ENCODE measurements at regions not wholly inside any gene's neighbourhood (a gene's known extent, or its start where the extent isn't known, plus 50 kb on each side); places are given as distances from the start of the nearest gene placed in this dataset.

DNA sequence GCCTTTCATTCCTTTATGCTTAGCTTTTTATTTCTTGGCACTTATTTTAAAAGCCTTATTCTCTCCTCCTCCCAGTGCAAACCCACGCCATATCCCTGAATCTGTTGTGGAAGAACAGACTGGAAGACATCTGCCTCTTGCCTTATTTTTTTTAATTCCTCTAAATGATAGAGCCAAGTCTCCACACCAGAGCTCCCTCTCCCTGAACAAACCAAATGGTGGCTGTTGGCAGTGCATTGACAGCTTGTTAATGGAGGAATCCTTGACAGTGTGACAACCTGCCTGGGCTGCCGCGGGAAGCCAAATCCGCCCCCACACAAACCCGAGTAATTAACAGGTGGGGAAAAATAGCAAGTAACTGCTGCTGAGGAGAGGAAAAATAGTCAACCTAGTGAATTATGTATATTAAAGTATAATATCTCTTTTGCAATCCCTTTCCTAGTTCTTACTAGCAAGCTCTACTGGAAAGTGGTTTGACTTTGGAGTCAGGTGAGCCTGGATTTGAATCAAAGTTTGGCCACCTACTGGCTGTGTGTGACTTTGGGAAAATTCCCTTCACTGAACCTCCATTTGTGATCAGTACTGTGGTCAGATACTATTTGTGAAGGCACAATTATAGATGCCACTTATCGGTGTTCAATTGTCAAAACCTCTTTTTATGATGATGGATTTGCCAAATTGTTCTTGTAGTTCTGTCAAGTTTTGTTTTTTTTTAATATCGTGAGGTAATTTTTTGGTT is 589.6 kb downstream of the PDCD6IP start:
- H3K36me3 Mint-ChIP-seq = no peaks in the 10 kb centered on the region
- POLR2A ChIA-PET = no interaction called here
- no peaks in the 10 kb centered on the region for H3K9me3 Mint-ChIP-seq
- no peaks in the 10 kb centered on the region for H3K27me3 Mint-ChIP-seq
- ATAC-seq (ENCODE audit: low read depth) (no peak), DNase-seq (no peak)
- H3K27ac Mint-ChIP-seq = no peak overlapping the region
- H3K4me3 Mint-ChIP-seq = no peak overlapping the region
- H3K4me1 Mint-ChIP-seq = no peaks in the 10 kb centered on the region

DNA sequence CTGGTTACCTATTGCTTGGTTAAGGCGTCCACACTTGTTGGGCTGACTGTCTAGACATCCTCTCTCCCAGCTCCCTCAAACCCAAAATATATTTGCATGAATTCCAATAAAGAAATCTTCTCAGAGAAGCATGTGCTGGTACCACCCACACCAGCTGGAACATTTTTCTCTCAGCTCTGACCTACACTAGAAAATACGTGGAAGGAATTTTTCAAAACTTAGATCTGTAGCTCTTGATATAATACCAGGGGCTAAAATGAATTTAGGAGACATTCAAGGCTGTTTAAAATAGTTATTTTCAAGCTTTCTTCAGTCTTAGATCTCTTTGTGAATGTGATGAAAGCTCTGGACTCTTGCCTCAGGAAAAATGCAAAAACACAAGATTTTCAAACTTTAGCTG is 590.4 kb downstream of the PDCD6IP start:
- DNase-seq = no peak

DNA sequence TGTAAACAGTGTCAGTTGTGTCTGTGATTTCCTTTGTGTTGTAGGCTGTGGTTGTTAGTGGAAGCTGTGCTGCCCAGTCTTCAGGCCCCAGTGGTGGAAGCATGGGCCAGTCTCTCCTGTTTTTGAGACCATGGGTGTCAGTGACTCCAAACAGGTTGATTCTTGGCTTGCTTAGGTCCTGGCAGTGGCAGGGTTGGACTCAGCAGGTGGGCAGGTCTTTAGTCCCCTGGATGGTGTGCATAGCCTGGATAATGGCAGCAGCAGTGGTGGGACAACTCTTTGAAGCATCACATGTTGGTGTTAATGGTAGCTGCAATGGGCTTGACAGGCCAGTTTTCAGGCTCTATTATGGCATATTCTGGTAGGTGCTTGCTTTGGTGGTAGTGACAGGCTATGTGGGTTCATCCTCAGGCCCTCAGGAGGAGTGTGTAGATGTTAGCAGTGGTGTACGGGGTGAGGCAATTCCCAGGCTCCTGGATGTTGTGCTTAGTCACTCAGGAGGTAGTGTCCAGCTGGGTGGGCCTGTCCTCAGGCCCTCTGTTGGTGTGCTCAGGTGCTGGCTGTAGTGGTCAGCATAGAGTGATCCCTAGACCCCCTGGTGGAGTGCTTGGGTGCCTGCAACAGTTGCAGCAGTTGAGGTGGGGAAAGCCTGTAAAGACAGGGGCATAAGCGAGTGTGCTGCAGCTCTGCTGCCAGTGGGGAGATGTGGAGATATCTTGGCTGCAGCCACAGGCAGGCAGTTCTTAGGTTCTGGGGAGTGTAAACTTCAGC is 596.7 kb downstream of the PDCD6IP start:
- H3K27me3 Mint-ChIP-seq = no peaks in the 10 kb centered on the region
- no peak overlapping the region for H3K4me3 Mint-ChIP-seq
- no peaks in the 10 kb centered on the region for H3K36me3 Mint-ChIP-seq
- DNase-seq (no peak), ATAC-seq (ENCODE audit: low read depth) (no peak)
- POLR2A ChIA-PET = no interaction called here
- H3K9me3 Mint-ChIP-seq = no peaks in the 10 kb centered on the region
- no peak overlapping the region for H3K27ac Mint-ChIP-seq
- no peaks in the 10 kb centered on the region for H3K4me1 Mint-ChIP-seq

More for the DNA sequence above, 590.4 kb downstream of the PDCD6IP start:
- H3K4me1 Mint-ChIP-seq = no peaks in the 10 kb centered on the region
- POLR2A ChIA-PET = no interaction called here
- H3K27me3 Mint-ChIP-seq = no peaks in the 10 kb centered on the region
- no peak overlapping the region for H3K4me3 Mint-ChIP-seq
- no peak overlapping the region for H3K27ac Mint-ChIP-seq
- no peaks in the 10 kb centered on the region for H3K9me3 Mint-ChIP-seq
- no peaks in the 10 kb centered on the region for H3K36me3 Mint-ChIP-seq
- no peak for ATAC-seq (ENCODE audit: low read depth)

DNA sequence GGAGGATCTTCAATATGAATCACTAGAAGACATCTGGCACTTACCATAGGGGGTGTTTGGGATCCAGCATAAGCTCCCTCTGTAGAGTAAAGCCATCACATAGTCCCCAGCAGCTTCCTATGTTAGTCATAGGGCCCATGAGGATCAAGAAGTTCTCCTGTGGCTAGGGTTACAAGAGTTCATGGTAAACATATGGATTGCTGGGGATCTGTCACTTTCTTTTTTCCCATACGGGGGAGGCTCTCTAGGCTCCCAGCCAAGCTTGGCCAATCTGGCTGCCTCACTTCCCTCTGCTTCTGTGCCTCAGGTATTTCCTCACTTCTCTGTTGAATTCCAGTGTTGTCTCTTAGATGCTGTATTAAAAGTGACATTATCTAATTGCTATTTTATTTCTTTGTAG is 597.9 kb downstream of the PDCD6IP start:
- no peaks in the 10 kb centered on the region for H3K27me3 Mint-ChIP-seq
- H3K27ac Mint-ChIP-seq = no peak overlapping the region
- no peak for ATAC-seq (ENCODE audit: low read depth)
- no peaks in the 10 kb centered on the region for H3K36me3 Mint-ChIP-seq
- no peaks in the 10 kb centered on the region for H3K4me1 Mint-ChIP-seq
- no peak for DNase-seq
- H3K4me3 Mint-ChIP-seq = no peak overlapping the region
- POLR2A ChIA-PET = no interaction called here
- peaks cover 4% of the 10 kb centered on the region for H3K9me3 Mint-ChIP-seq

DNA sequence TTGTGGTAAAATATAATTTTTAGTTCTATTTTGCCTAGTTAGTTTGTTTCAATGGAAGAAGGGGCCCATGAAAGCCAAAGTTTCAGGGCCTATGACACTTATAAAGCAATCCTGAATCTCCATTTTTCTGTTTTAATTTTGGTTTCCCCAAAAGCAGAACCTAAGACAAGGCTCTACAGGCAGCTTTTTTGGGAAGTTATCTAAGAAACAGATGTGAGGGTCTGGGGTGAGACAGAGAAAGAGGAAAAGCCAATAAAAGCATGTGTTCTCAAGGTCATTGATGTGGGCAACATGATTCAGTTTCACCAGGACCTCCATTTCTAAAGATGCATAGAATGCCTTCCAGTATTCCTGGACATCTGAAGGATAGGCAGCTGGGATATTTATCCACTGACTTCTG is 598.5 kb downstream of the PDCD6IP start:
- POLR2A ChIA-PET = no interaction called here
- Mint-ChIP-seq H3K9me3 (peaks cover 6% of the 10 kb centered on the region), H3K36me3 (no peaks in the 10 kb centered on the region), H3K4me1 (no peaks in the 10 kb centered on the region), H3K27me3 (no peaks in the 10 kb centered on the region), H3K27ac (no peak overlapping the region), H3K4me3 (no peak overlapping the region)
- DNase-seq (no peak), ATAC-seq (ENCODE audit: low read depth) (no peak)

DNA sequence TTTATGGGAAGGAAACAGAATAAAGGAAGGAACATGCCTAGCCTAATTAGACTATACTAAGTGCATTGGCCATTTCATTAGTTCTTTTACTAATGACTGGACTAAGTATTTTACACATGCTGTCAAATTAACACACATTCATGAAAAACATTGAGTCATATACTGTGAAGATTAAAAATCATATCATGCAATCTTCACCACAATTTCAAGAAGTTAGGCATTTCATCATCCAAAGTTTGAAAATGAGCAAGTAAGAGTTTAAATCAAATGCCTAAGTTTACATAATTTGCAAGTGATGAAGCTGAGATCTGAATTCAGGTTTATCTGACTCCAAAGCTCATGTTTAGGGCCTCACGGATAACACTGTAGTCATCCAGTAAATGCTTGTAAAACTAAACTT is 601.0 kb downstream of the PDCD6IP start:
- Mint-ChIP-seq H3K4me1 (no peaks in the 10 kb centered on the region), H3K4me3 (no peak overlapping the region), H3K27me3 (no peaks in the 10 kb centered on the region), H3K9me3 (peaks cover 6% of the 10 kb centered on the region), H3K36me3 (no peaks in the 10 kb centered on the region), H3K27ac (no peak overlapping the region)
- POLR2A ChIA-PET = no interaction called here
- DNase-seq (no peak), ATAC-seq (ENCODE audit: low read depth) (no peak)

DNA sequence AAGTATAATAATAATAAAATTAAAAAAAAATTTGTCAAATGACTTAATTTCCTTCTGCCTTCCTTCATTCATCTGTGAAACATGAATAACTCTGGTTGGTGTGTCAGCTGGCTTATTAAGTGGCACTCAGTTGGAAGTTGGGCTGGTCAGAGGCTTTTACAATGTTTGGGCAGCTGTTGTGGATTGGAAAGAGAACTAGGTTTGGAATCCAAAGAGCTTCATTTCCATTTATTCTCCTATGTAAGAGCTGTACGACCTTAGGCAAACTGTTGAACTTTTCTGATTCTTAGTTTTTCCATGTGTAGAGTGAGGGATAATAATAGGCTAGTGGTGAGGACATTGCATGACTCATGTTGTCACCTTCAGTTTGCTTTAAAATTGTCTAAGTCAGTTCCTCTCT is 606.7 kb downstream of the PDCD6IP start:
- no peaks in the 10 kb centered on the region for H3K36me3 Mint-ChIP-seq
- peaks cover 2% of the 10 kb centered on the region for H3K27me3 Mint-ChIP-seq
- H3K27ac Mint-ChIP-seq = no peak overlapping the region
- POLR2A ChIA-PET = no interaction called here
- H3K4me1 Mint-ChIP-seq = no peaks in the 10 kb centered on the region
- peaks cover 8% of the 10 kb centered on the region for H3K9me3 Mint-ChIP-seq
- no peak overlapping the region for H3K4me3 Mint-ChIP-seq
- DNase-seq = no peak
- no peak for ATAC-seq (ENCODE audit: low read depth)

DNA sequence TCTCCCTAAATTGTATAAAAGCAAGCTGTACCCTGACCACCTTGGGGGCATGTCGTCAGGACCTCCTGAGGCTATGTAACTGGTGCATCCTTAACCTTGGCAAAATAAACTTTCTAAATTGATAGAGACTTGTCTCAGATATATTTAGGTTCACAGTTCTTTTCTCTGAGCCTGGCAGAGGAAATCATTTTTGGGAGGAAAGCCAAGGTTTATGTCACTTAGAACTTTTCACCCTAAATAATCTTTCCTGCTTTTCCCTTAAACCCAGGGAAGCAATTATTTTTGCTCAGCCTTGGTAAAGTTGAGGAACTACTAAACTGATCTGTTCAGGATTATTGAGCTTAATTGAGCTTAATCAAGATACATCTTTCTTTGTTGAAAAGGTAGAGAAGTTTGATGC is 608.9 kb downstream of the PDCD6IP start:
- Mint-ChIP-seq H3K4me1 (no peaks in the 10 kb centered on the region), H3K9me3 (peaks cover 1% of the 10 kb centered on the region), H3K36me3 (no peaks in the 10 kb centered on the region), H3K27ac (no peak overlapping the region), H3K27me3 (peaks cover 2% of the 10 kb centered on the region), H3K4me3 (no peak overlapping the region)
- DNase-seq (no peak), ATAC-seq (ENCODE audit: low read depth) (no peak)
- POLR2A ChIA-PET = no interaction called here

DNA sequence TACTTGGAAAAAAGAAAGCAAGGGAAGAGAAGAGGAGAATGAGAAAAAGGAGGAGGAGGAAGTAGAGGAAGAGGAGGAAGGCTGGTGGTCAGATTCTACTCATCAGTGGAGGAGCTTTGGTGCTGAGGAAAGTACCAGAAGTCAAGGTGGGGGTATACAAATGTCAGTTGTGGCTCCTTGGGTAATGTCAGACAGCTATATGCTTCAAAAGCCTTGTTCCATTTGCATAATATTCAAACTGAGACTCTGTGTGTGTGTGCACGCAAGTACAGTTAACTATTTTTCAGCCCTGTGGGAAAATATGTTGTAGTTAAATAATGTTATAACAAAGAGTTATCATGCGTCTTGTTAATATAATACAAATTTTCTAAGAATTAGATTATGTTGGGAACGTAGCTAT is 609.7 kb downstream of the PDCD6IP start:
- no peaks in the 10 kb centered on the region for H3K36me3 Mint-ChIP-seq
- H3K9me3 Mint-ChIP-seq = peaks cover 1% of the 10 kb centered on the region
- no peak for DNase-seq
- ATAC-seq (ENCODE audit: low read depth) = no peak
- H3K27me3 Mint-ChIP-seq = peaks cover 2% of the 10 kb centered on the region
- no peak overlapping the region for H3K27ac Mint-ChIP-seq
- no peaks in the 10 kb centered on the region for H3K4me1 Mint-ChIP-seq
- POLR2A ChIA-PET = no interaction called here
- no peak overlapping the region for H3K4me3 Mint-ChIP-seq

DNA sequence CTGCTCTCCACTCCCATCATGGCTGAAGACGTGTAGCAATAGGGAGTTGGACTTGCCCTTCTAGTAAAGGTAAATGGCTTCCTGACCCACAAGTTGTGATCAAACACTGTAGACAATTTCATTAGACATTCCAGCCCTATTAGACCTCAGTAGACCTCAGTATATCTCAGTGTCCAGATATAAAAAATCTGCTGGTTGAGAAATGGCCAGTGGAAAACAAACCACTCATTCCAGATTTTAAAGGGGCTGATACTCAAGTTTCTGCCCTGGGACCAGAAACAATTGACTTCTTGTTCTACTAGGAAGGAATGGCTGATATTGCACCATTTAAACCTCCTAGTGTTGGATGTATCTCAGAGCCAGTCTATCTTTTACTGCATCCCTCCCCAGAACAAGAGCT is 613.2 kb downstream of the PDCD6IP start:
- Mint-ChIP-seq H3K27ac (no peak overlapping the region), H3K27me3 (peaks cover 2% of the 10 kb centered on the region), H3K36me3 (no peaks in the 10 kb centered on the region), H3K9me3 (no peaks in the 10 kb centered on the region), H3K4me1 (no peaks in the 10 kb centered on the region), H3K4me3 (no peak overlapping the region)
- POLR2A ChIA-PET = no interaction called here
- DNase-seq = no peak
- ATAC-seq (ENCODE audit: low read depth) = no peak

DNA sequence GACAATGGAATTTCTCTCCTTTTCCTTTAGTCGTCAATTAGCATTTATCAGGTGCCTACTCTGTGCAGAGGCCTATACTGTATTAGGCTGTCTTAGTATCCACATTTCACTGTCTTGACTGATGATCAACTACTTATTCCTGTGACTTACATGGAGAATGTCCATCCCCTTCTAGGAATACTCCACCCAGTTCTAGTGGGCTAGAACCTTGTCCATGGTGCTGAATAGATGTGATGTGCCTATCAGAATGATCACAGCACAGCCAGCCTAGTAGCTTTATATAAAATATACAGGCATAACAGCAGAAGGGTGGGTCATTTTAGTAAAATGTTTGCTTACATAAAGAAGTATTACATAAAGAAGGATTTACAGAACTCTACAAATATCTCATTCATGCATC is 621.4 kb downstream of the PDCD6IP start:
- Mint-ChIP-seq H3K9me3 (no peaks in the 10 kb centered on the region), H3K4me3 (no peak overlapping the region), H3K4me1 (no peaks in the 10 kb centered on the region), H3K36me3 (no peaks in the 10 kb centered on the region), H3K27me3 (no peaks in the 10 kb centered on the region), H3K27ac (no peak overlapping the region)
- DNase-seq (no peak), ATAC-seq (ENCODE audit: low read depth) (no peak)
- POLR2A ChIA-PET = no interaction called here

DNA sequence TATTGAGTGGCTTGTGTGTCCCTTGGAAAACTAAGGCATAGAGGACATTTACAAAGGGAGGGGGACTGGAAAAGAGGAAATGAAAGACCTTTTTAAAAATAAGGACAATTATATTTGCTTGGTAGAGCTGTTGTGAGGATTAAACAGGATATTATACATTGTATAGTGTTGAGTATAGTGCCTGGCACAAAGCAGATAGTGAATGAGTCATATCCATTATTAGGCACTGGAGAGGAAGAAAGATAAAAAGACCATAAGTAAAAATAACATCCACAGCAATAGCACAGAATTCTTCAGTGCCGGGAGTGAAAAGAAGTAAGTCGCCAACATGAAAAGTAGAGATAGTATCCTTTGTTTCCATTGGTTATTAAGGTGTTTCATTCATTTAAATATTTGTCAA is 623.3 kb downstream of the PDCD6IP start:
- no peaks in the 10 kb centered on the region for H3K27me3 Mint-ChIP-seq

DNA sequence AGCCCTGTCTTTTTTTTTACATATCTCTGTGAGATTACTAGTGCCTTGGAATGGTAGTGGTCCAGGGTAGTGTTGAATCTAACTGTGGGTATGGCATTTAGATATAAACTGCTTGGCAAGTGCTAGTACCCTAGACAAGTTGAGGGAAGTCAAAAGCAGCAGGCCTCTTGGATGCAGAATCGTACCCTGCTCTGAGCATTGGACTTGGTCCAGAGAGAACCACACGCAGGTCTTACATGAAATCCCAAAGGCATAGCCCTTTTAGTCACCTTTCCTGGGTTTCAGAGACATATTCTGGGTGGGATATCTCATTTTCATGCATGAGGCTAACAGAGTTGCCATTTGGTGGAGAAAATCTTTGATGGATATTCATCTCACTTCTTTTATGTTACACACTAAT is 641.4 kb downstream of the PDCD6IP start:
- H3K4me1 Mint-ChIP-seq = no peaks in the 10 kb centered on the region
- peaks cover 8% of the 10 kb centered on the region for H3K9me3 Mint-ChIP-seq
- no peaks in the 10 kb centered on the region for H3K36me3 Mint-ChIP-seq
- no peak overlapping the region for H3K27ac Mint-ChIP-seq
- DNase-seq (no peak), ATAC-seq (ENCODE audit: low read depth) (no peak)
- H3K4me3 Mint-ChIP-seq = no peak overlapping the region
- H3K27me3 Mint-ChIP-seq = no peaks in the 10 kb centered on the region
- POLR2A ChIA-PET = no interaction called here

More for the DNA sequence above, 623.3 kb downstream of the PDCD6IP start:
- no peak overlapping the region for H3K27ac Mint-ChIP-seq
- H3K4me1 Mint-ChIP-seq = no peaks in the 10 kb centered on the region
- POLR2A ChIA-PET = no interaction called here
- H3K36me3 Mint-ChIP-seq = no peaks in the 10 kb centered on the region
- no peaks in the 10 kb centered on the region for H3K9me3 Mint-ChIP-seq
- DNase-seq (no peak), ATAC-seq (ENCODE audit: low read depth) (no peak)
- H3K4me3 Mint-ChIP-seq = no peak overlapping the region

DNA sequence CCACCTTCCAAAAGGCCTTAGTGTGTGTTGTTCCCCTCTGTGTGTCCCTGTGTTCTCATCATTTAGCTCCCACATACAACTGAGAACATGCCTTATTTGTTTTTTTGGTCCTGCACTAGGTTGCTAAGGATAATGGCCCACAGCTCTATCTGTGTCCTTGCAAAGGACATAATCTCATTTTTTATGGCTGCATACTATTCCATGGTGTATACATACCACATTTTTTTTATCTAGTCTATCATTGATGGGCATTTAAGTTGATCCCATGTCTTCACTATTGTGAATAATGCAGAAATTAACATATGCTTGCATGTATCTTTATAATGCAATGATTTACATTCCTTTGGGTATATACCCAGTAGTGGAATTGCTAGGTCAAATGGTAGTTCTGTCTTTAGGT is 645.7 kb downstream of the PDCD6IP start:
- no peak for DNase-seq
- Mint-ChIP-seq H3K9me3 (peaks cover 9% of the 10 kb centered on the region), H3K4me1 (no peaks in the 10 kb centered on the region), H3K27ac (no peak overlapping the region), H3K27me3 (no peaks in the 10 kb centered on the region), H3K36me3 (no peaks in the 10 kb centered on the region), H3K4me3 (no peak overlapping the region)
- no peak for ATAC-seq (ENCODE audit: low read depth)
- POLR2A ChIA-PET = no interaction called here
